Activated CD4-positive, alpha-beta T cell treated with anti-CD3 and anti-CD28 coated beads, Interleukin-2, amount 50 U/mL, for 4 hours (primary cell): ENCODE measurements at regions not wholly inside any gene's neighbourhood (a gene's known extent, or its start where the extent isn't known, plus 50 kb on each side); places are given as distances from the start of the nearest gene placed in this dataset.
"Not testable (repeated sequence)": the region's sequence is repeated elsewhere in the genome, so short reads cannot be mapped to it uniquely, and the experiment has no call there.

Experiments used
- DNase-seq, 2 experiments: peaks; one replicate each; pipeline ENCODE4 v3.0.0-alpha.2; 2020

DNA sequence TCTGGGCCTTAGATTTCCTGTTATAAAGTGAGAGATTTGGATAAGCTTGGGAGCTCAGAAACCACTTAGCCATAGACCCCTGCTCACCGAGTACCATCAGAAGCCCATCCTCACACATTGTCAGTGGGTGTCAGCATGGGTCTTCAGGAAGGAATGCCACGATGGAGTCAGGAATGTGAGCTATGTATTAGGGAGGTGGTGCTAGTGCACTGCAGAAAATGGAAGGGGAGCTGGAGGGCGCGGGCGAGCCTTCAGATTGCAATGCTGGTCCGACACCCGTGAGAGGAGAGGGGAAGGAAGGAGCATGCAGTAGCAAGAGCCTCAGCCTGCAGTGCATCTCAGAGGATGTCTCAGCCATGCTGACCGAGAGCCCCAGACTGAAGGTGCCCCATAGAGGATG, 294.5 kb downstream of the FOXL1 start:
- no peak for DNase-seq

DNA sequence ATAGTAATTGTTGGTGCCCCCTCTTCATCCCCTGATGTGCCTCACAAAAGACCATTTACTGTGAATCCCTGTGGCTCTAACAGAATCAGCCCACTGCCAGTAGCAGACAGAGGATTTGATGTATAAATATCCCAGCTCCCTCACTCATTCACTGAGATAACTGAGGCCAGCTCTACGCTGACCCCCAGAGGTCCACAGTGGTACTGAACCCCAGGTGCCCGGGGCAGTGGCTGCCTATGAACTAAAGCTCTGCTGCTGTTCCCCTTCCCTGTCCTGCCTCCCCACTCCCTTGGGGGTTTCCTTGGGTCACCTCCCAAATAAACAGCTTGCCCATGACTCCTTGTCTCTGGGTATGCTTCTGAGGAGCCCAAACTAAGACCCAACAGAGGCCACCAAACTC, 295.8 kb downstream of the FOXL1 start:
- no peak for DNase-seq

DNA sequence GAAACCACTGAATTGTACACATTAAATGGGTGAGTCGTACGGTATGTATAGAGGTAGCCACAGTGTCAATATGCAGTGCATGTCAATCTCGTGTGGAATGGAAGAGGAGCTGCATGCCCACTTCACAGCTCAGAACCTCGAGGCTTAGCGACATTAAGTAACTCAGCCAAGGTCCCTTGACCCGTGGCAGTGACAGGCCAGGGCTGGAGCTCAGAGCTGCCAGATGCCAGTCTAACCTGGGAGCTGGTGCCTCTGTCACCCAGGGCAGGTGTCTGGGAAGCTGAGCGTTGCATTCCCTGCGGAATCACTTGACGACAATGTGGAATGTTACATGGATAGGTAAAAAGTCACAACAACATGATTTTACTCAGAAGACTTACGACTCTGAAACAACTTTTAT, 298.1 kb downstream of the FOXL1 start:
- no peak for DNase-seq

DNA sequence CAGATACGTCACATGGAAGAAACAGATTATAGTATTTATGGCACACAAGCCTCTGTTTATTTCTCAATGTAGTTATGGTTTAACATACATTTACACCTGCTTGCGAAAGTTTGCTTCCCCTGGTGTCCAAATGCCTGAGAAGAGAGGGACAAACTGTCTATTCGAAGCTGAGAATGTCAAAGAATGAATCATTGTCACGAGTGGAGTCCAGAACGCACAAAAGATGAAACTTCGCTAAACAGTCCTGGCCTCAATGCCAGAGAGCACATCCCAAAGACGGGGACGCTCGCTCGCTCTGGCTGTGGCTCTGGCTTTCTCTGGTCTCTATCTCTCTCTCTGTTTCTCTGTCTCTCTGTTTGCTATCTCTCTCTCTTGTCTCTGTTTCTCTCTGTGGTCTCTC, 298.8 kb downstream of the FOXL1 start:
- no peak for DNase-seq

DNA sequence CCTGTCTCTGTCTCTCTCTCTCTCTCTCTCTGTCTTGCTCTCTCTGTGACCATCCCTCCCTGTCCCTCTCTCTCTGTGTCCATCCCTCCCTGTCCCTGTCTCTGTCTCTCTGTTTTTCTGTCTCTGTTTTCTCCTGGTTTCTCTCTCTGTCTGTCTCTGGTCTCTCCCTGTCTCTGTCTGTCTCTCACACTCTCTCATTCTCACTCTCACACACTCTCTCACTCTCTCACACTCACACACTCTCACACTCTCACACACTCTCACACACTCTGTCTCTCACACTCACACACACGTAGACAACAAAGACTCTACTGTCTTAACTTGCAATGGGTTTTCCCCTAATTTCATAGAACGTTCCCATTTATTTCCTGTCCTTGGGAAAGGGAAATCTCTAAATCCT, 299.5 kb downstream of the FOXL1 start:
- DNase-seq, result no peak

DNA sequence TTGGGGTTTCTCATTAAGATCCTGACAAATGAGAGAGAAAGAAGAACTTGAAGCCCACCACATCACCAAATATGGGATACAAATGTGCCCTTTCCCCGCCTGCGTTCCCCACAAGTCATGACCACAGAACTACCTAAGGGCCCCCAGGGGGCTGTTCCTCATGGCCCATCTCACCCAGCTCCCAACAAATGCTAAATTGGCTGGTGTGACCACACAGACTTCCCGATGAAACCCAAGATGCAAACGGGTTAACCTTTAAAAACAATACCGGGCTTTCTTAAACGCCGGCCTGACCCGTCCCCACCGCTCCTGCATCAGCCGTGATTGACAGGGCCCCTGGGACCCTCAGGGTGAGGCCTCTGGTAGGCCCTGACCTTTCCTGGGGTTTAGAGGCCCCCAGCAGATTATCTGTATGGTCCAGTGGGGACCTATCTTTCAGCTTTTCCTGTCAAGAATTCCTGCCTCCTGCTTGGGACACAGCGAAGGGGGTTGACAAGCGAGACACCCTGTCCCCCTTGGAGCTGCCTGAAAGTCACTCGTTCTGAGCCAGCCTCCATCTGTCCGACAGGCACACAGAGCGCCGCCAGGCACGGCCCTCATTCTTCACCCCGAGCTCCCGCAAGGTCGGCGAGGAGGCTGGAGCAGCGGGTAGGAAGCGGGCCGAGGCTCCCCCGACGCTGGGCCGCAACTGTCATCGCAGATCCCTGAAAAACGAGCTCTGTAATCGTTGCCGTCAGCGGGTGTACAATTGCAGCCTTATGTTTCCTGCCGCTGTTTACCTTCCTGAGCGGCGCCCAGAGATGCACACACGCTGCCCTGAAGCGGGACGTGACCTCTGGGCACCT, 300.1 kb downstream of the FOXL1 start:
- DNase-seq, result no peak

DNA sequence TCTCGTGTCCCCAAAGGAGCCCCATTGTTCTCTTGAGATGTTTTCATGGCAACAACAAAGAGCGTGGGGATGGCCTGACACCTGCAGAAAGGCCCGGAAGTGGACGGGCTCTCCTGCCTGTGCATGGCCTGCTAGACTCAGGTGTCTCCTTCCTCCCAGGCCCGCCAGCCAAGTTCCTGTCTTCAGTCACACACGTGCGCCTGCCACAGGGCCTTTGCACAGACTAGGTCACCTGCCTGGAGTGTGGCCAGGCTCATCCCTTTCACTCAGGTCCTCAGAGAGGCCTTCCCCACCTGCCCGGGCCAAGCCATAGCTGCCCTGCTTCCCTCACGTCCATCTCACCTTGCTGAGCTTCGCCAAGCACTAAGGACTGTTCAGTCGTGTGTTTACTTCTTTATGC, 300.9 kb downstream of the FOXL1 start:
- DNase-seq, result no peak

DNA sequence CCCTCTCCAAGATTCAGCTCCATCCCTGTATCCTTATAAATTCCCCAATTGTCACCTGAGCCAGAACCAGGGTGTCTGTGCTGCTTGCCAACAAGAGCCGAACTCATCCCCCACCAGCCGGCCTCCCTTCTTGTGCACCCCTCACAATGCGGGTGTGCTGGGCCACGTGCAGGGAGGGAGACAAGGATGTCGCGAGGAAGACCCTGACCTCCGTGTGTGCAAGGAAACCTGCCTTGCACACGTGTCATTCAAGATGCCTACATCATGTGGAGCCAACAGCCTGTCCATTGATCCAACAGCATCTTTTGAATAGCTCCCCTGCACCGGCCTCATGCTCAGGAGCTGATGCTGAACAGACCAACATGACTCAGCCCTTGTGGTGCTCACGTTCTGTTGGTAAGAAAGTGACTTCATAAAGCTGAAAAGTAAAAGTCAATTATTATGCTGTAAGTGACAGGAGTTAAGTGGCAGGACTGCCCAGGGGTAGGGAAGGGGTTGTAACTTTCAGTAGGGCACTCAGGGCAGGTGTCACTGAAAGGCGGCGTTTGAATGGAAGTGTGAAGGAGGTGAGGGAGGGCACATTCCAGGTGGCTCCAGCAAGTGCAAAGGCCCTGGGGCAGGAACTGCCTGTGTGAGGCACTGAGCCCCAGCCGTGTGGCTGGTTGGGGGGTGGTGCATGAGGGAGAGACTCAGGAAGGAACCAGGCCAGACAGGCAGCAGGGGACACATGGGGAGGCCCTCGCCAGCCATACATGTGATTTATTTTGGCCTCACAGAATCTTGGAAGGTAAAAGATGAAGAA, 302.2 kb downstream of the FOXL1 start:
- no peak for DNase-seq

DNA sequence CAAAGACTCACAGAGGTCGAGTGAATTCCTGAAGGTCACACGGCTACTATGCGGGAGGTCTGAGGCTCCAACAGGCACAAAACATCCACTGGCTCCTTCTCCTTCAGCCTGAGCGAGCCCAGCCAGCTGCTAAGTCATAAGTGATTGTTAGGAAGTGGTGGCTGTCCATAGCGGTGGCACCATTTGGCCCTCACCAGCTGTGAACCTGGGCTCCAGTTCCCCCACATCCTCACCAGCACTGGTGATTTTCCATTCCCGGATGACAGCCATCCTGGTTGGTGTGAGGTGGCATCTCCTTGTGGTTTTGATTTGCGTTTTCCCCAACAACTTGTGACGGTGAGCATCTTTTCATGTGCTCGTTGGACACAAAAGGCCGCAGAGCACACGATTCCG, 302.8 kb downstream of the FOXL1 start:
- no peak for DNase-seq

DNA sequence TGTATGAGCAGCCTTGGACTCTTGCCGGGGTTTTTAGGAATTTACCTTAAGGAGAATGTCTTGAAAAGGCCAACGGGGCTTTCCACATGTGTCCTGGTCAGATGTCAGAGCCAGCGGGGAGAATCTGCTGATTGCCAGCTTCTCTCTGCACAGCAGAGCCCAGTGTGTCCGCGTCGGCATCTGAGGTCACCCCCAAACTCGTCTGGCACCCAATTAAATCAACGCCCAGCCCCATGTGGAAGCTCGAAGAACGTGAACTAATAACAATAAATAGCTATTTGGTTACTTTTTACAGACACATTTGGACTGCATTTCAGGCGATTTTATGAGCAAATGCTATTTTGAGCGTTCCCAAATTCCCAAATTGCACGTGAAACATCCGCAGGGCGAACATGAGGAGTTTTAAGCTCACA, 303.5 kb downstream of the FOXL1 start:
- no peak for DNase-seq

DNA sequence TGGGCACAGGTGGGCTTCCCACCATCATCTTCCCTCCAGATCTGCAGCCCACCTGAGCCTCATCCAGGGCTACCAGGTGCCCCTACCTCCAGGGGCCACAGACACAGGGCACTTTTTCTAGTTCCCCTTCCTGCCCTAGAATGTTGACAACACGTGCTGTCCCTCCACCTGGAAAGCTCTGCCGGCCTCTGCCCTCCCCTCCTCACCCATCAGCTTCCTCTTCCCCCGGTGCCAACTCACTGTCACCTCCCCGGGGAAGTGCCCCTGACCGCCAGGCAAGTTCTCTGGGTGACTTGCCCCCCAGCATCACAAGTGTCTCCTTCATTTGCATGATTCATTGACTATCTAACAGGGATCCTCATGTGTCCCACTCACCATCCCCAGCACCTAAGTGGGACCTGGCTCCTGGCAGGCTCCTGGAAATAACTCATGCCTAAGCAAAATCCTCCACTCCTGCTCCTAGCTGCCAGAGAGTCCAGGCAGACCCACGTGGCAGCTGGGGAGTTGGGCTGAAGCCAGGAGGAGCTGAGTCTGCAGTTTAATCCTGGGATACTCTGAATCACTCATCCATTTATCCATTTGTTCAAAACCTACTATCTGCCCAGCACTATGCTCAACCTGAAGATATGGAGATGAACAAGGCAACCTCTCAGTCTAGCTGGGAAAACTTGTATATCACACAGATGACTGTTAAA, 304.4 kb downstream of the FOXL1 start:
- DNase-seq, result no peak

DNA sequence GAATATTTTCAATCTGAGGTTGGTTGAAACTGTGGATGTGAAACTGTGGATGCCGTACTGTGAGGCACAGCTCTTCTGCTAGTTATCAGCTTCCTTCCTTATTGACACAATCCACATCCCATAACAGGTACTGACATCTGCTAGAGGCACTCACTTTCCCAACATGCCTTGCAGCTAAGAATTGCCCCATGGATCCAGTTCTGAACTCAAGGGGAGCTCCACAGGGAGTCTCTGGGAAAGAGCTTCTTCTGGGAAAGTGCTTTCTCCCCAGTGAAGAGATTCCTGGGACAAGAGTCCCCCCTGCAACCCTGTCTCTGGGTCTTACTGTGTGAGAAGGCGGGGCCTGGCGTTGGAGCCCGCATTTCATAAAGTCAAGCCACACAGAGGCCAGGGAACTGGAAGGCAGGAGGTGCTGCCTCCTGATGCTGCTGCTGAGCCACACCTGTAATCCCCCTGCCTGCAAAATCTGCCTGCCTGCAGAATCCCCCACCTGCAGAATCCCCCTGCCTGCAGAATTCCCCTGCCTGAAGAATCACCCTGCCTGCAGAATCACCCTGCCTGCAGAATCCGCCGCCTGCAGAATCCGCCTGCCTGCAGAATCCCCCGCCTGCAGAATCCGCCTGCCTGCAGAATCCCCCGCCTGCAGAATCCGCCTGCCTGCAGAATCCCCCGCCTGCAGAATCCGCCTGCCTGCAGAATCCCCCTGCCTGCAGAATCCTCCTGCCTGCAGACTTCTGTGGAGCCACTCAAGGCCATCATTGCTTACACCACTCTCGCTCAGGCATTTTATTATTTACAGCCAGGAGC, 305.4 kb downstream of the FOXL1 start:
- DNase-seq, result no peak

DNA sequence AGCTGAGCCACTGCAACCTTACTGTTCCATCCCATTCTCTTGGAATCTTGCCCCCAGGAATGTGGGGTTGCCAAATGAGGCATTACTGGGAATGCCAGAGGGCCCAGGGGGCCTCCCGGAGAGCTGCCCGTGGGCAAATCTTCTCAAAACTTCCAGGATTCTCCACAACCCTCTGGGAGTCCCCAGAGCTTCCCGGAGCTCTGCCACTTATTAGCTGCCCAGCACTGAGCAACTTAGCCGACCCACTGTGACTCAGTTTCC, 306.0 kb downstream of the FOXL1 start:
- DNase-seq, result no peak

DNA sequence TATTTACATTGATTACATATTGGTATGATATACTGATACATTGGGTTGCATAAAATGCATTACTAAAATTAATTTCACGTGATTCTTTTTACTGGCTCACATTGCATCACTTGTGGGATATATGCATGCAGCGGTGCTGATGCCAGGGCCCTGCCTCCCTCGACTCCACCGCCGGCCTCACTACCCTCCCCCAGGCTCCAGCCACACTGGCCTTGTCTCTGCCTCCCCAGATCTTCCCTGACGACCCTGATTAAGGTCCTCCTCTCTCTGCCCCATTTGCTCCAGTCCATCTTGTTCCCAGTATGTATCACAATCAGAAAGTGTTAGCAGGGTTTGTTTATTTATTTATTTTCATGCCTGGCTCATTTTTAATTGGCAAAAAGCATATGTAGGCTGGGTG, 306.8 kb downstream of the FOXL1 start:
- DNase-seq, result no peak

DNA sequence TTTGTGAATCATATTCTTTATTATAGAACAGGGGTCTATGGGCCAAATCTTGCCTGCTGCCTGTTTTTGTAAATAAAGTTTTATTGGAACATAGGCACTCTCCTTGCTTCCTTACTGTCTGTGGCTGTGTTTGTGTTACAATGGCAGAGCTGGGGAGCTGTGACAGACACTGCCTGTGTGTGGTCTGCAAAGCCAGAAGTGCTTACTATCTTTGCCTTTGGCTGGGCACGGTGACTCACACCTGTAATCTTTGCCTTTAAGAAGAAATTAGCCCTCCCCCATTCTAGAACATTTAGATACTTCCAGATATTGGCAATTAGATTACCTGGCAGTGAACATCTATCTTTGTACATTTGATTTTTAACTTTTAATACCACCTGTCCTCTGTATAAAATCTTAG, 308.3 kb downstream of the FOXL1 start:
- no peak for DNase-seq

DNA sequence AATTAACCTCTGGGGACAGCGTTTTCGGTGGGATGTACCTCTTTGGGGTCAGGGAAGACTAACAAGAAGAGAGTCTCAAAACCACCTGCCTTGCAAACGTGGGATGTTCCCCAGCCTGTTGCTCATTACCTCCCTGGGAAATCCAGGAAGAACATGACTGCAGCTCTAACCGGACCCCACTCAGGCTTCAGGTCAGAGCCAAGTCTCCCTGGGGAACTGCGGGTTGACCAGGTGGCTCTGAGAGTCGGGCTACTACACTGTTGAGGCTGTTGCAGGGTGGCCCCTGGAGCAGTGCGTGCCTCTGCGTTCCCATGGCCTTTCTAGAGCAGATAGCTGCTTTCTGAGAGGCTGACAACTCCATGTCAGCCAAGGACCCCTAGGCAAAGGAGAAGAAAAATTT, 309.1 kb downstream of the FOXL1 start:
- no peak for DNase-seq

DNA sequence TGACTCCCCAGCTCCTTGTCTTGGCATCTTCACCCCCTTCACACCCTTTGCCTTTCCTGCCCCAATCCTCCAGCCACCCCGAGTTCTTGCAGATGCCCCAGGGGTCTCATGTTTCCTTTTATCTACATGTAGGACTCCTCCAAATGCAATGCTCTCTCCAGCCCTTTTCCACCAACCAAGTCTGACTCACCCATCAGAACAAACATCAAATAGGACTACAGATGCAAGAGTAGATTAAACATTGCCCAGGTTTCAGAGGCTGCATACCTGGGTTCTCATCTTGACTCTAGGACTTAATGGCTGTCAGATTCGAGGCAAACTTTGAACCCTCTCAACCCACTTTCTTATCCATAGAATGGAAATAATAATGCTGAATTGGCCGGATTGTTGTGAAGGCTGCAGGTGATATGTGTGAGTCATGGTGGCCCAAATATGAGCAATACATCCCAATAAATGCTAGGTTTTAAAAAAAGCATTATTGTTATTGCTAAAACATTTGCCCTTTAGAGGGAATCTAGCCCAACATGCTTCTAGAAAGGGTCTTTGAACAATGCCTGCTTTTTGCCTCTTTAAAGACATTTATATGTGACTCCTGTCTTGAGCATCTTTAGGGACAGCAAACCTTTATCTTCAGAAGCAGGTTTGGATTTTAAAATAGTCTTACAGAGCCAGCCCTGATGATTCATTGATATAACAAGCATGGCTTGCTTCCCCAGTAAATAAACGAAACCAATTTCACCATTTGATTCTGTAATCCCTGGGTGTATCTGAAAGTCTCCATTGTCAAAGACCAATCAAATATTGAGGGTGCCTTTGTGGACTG, 310.1 kb downstream of the FOXL1 start:
- no peak for DNase-seq

DNA sequence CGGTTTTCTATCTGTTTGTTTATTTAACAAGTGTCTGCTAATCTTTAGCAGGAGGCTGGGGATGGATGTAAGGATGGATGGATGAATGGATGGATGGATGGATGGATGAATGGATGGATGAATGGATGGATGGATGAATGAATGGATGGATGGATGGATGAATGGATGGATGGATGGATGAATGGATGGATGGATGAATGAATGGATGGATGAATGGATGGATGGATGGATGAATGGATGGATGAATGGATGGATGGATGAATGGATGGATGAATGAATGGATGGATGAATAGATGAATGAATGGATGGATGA, 310.7 kb downstream of the FOXL1 start:
- not testable (repeated sequence) for DNase-seq

DNA sequence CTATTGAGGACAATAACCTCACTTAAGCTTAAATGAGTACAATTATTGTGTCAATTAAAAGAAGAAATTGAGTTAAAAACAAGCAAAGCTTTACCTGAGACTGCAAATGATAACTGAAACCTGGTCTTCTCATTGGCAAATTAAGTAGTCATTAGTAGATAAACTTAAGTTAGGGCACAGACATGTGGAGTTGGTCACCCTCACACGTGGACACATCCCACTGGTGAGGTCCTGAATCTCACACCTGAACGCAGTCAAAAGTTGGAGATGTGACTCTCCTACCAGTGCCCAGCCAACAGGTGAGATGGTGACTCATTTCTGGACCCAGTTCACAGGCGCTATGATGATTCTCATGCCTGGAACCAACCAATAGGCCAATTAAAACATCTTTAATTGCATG, 311.6 kb downstream of the FOXL1 start:
- no peak for DNase-seq

DNA sequence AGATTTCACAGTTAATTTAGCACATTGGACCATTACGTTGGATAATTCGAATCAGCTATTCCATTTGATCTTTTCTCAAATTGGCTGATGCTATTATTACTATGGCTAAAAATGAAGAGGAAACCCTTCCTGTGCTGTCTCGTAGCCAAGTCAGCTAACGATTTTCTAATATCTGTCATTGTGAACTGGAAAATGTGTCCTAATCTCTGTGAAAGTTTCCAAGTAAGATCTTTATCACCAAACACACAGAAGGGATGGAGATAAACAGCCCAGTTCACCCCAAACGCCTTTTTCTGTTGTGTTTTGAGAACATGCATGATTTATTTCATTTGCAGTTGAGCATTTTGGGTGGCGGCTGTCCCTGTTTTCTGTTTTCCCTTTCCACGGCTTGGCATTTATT, 312.8 kb downstream of the FOXL1 start:
- DNase-seq, result no peak

DNA sequence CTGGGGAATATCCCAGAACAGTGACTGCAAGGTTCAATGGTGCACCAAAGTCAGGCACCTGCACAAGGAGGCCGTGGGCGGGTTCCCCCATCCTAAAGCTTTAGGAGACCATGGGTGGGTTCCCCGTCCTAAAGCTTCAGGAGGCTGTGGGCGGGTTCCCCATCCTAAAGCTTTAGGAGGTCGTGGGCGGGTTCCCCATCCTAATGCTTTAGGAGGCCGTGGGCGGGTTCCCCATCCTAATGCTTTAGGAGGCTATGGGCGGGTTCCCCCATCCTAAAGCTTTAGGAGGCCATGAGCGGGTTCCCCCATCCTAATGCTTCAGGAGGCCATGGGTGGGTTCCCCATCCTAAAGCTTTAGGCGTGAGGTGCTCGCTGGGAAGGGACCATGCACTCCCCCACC, 313.3 kb downstream of the FOXL1 start:
- no peak for DNase-seq

DNA sequence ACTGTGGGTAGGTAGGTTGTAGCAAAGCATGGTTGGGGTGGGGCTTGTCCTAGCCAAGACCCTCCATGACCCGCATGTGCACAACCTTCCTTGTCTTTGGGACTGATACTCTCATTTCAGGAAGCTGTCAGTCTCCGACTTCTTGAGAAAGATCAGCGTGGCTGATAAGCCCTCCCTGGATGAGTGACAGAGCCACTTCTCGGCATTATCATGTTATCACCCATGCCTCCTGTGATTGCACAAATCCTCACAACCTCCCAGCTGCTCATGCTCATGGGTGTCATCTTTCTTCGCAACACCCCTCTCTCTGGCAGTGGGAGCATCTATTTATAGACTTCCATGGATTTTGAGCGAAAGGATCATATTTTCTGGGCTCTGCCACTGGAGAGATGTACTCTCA, 314.2 kb downstream of the FOXL1 start:
- no peak for DNase-seq

DNA sequence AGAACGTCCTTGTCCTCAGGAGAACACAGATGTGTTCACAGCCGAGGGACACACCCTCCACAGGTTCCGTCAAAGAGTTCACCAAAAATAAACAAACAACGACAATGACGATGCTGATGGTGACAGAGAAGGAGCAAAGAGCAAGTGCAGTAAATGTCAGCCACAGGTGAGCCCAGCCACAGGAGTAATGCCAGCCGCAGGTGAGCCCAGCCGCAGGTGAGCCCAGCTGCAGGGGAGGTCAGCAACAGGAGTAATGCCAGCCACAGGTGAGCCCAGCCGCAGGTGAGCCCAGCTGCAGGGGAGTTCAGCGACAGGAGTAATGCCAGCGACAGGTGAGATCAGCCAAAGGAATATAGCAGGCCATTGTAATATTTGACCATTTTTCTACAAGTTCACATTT, 315.2 kb downstream of the FOXL1 start:
- no peak for DNase-seq
